ENCODE measurements at regions not wholly inside any gene's neighbourhood (a gene's known extent, or its start where the extent isn't known, plus 50 kb on each side); places are given as distances from the start of the nearest gene placed in this dataset.

GRCh38 chr10:108801775-108802517, 1121.4 kb downstream of the XPNPEP1 start:
- TF ChIP-seq EZH2phosphoT487 (IDR thresholded peaks at IDR 0.05; ENCODE audit: insufficient read depth, low read depth) (no peak), EZH2 (IDR thresholded peaks at IDR 0.05; ENCODE audit: insufficient read depth, poor library complexity, severe bottlenecking) (no peak)
- Histone ChIP-seq H3K27ac (no peak overlapping the region), H3F3A (ENCODE audit: insufficient read depth) (peaks cover 9% of the 10 kb centered on the region; the same call in 1 of the 2 replicates), H3K4me1 (ENCODE audit: insufficient read depth) (peaks cover 2% of the 10 kb centered on the region; the same call in 1 of the 2 replicates), H3K9ac (no peak overlapping the region), H3K4me2 (ENCODE audit: unreplicated experiment) (no peak overlapping the region), H3K9me2 (ENCODE audit: insufficient read depth) (no peaks in the 10 kb centered on the region), H3K27me3 (replicated peaks; ENCODE audit: insufficient read depth) (no peaks in the 10 kb centered on the region), H3K4me3 (no peak overlapping the region), H3K36me3 (ENCODE audit: low read depth) (no peaks in the 10 kb centered on the region), H3K79me2 (ENCODE audit: insufficient read depth) (no peaks in the 10 kb centered on the region), H2AFZ (no peak overlapping the region), H3K9me3 (ENCODE audit: low read depth) (no peaks in the 10 kb centered on the region), H4K20me1 (ENCODE audit: insufficient read depth) (no peaks in the 10 kb centered on the region)
- in situ Hi-C loops (cut with MboI), result no loop called here
- peak; percentile 64 for DNase-seq

GRCh38 chr10:108801220-108801619, 1122.1 kb downstream of the XPNPEP1 start:
- in situ Hi-C loops (cut with MboI), result no loop called here
- H4K20me1 ChIP-seq (ENCODE audit: insufficient read depth), result no peaks in the 10 kb centered on the region
- no peaks in the 10 kb centered on the region for H3K27me3 ChIP-seq (replicated peaks; ENCODE audit: insufficient read depth)
- no peaks in the 10 kb centered on the region for H3K79me2 ChIP-seq (ENCODE audit: insufficient read depth)
- peaks cover 2% of the 10 kb centered on the region; the same call in 1 of the 2 replicates for H3K4me1 ChIP-seq (ENCODE audit: insufficient read depth)
- WGBS, 2 experiments (ENCODE audit: low coverage in 1 of 2, low lambda C conversion rate in 2 of 2, missing lambda C conversion rate in 2 of 2), result 95 to 97% methylated on average over 2 of the region's 2 CpGs
- H3K9ac ChIP-seq, result no peak overlapping the region
- no peak overlapping the region for H2AFZ ChIP-seq
- no peak for DNase-seq
- no peaks in the 10 kb centered on the region for H3K36me3 ChIP-seq (ENCODE audit: low read depth)
- H3F3A ChIP-seq (ENCODE audit: insufficient read depth), result peaks cover 9% of the 10 kb centered on the region; the same call in 1 of the 2 replicates
- H3K4me2 ChIP-seq (ENCODE audit: unreplicated experiment), result no peak overlapping the region
- no peaks in the 10 kb centered on the region for H3K9me3 ChIP-seq (ENCODE audit: low read depth)
- TF ChIP-seq EZH2phosphoT487 (IDR thresholded peaks at IDR 0.05; ENCODE audit: insufficient read depth, low read depth), result no peak
- TF ChIP-seq EZH2 (IDR thresholded peaks at IDR 0.05; ENCODE audit: insufficient read depth, poor library complexity, severe bottlenecking), result no peak
- no peak overlapping the region for H3K4me3 ChIP-seq
- no peak overlapping the region for H3K27ac ChIP-seq
- H3K9me2 ChIP-seq (ENCODE audit: insufficient read depth), result no peaks in the 10 kb centered on the region

- Histone ChIP-seq H3K9me3 (ENCODE audit: low read depth) (no peaks in the 10 kb centered on the region), H3F3A (ENCODE audit: insufficient read depth) (peaks cover 9% of the 10 kb centered on the region; the same call in 1 of the 2 replicates), H3K27ac (no peak overlapping the region), H3K4me1 (ENCODE audit: insufficient read depth) (peaks cover 3% of the 10 kb centered on the region), H3K4me3 (no peak overlapping the region), H3K79me2 (ENCODE audit: insufficient read depth) (no peaks in the 10 kb centered on the region), H3K9ac (no peak overlapping the region), H4K20me1 (ENCODE audit: insufficient read depth) (no peaks in the 10 kb centered on the region), H3K36me3 (ENCODE audit: low read depth) (no peaks in the 10 kb centered on the region), H3K27me3 (replicated peaks; ENCODE audit: insufficient read depth) (no peaks in the 10 kb centered on the region), H2AFZ (no peak overlapping the region), H3K4me2 (ENCODE audit: unreplicated experiment) (no peak overlapping the region), H3K9me2 (ENCODE audit: insufficient read depth) (no peaks in the 10 kb centered on the region)
- in situ Hi-C loops (cut with MboI), result no loop called here
- no peak for DNase-seq
- TF ChIP-seq EZH2phosphoT487 (IDR thresholded peaks at IDR 0.05; ENCODE audit: insufficient read depth, low read depth), result no peak
- TF ChIP-seq EZH2 (IDR thresholded peaks at IDR 0.05; ENCODE audit: insufficient read depth, poor library complexity, severe bottlenecking), result no peak
- 72 to 78% methylated on average over 1 of the region's 1 CpG for WGBS, 2 experiments (ENCODE audit: low coverage in 1 of 2, low lambda C conversion rate in 2 of 2, missing lambda C conversion rate in 2 of 2)
These were observed 1125.7 kb downstream of the XPNPEP1 start for GRCh38 chr10:108797573-108797972.

GRCh38 chr10:108791794-108792474, 1131.4 kb downstream of the XPNPEP1 start:
- Histone ChIP-seq H3K4me3 (no peak overlapping the region), H4K20me1 (ENCODE audit: insufficient read depth) (no peaks in the 10 kb centered on the region), H3K79me2 (ENCODE audit: insufficient read depth) (no peaks in the 10 kb centered on the region), H3K4me1 (ENCODE audit: insufficient read depth) (peaks cover 51% of the 10 kb centered on the region), H3F3A (ENCODE audit: insufficient read depth) (peaks cover 53% of the 10 kb centered on the region), H3K4me2 (ENCODE audit: unreplicated experiment) (peak overlapping the region; percentile 58), H3K27ac (peak overlapping the region; percentile 64), H3K27me3 (replicated peaks; ENCODE audit: insufficient read depth) (no peaks in the 10 kb centered on the region), H2AFZ (peak overlapping the region; percentile 36; the same call in 1 of the 2 replicates), H3K36me3 (ENCODE audit: low read depth) (no peaks in the 10 kb centered on the region), H3K9me2 (ENCODE audit: insufficient read depth) (no peaks in the 10 kb centered on the region), H3K9ac (no peak overlapping the region), H3K9me3 (ENCODE audit: low read depth) (no peaks in the 10 kb centered on the region)
- DNase-seq, result peak; percentile 71
- no peak for TF ChIP-seq EZH2phosphoT487 (IDR thresholded peaks at IDR 0.05; ENCODE audit: insufficient read depth, low read depth)
- in situ Hi-C loops (cut with MboI), result no loop called here
- WGBS, 2 experiments (ENCODE audit: low coverage in 1 of 2, low lambda C conversion rate in 2 of 2, missing lambda C conversion rate in 2 of 2), result 11 to 16% methylated on average over 1 of the region's 1 CpG

Data from GM23248 (cell line).